ENCODE measurements at regions not wholly inside any gene's neighbourhood (a gene's known extent, or its start where the extent isn't known, plus 50 kb on each side); places are given as distances from the start of the nearest gene placed in this dataset.

DNA sequence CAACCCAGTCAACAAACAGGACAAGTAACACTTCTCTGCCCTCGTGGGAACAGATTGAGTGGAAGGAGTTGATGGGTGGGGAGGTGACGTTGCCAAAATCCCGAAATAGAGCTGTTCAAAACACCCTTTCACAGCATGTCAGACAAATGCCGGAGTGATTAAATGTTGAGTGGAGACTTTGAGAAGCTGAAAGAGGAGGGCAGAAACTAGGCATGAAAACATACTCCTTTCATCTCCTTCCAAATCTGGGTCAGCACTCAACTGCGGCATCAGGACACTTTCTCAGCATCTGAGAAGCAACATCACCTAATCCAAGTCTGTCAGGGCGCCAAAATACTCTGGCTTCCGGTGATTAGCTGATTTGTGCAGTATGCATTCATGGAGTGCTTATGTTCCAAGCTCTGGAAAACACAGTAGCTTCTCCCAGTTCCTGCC is 51.5 kb upstream of the MRI1 start:
- no peak for TF ChIP-seq GATA4 (IDR thresholded peaks at IDR 0.05; ENCODE audit: borderline replicate concordance, low read depth)
- no peak for TF ChIP-seq RXRB (CRISPR knock-in tag; IDR thresholded peaks at IDR 0.05; ENCODE audit: borderline replicate concordance)
- TF ChIP-seq ZNF343 (CRISPR knock-in tag; IDR thresholded peaks at IDR 0.05): no peak
- no peak for TF ChIP-seq YEATS2 (CRISPR knock-in tag; IDR thresholded peaks at IDR 0.05; ENCODE audit: borderline replicate concordance)
- no peak for TF ChIP-seq CAMTA2 (CRISPR knock-in tag; IDR thresholded peaks at IDR 0.05; ENCODE audit: borderline replicate concordance)
- TF ChIP-seq, protein P1, sequence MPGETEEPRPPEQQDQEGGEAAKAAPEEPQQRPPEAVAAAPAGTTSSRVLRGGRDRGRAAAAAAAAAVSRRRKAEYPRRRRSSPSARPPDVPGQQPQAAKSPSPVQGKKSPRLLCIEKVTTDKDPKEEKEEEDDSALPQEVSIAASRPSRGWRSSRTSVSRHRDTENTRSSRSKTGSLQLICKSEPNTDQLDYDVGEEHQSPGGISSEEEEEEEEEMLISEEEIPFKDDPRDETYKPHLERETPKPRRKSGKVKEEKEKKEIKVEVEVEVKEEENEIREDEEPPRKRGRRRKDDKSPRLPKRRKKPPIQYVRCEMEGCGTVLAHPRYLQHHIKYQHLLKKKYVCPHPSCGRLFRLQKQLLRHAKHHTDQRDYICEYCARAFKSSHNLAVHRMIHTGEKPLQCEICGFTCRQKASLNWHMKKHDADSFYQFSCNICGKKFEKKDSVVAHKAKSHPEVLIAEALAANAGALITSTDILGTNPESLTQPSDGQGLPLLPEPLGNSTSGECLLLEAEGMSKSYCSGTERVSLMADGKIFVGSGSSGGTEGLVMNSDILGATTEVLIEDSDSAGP (CRISPR knock-in tag; IDR thresholded peaks at IDR 0.05; ENCODE audit: borderline replicate concordance): no peak
- no peak for TF ChIP-seq NFYC (CRISPR knock-in tag; IDR thresholded peaks at IDR 0.05)
- no peak for TF ChIP-seq ZNF777 (CRISPR knock-in tag; IDR thresholded peaks at IDR 0.05)
- no peak for TF ChIP-seq ZFYVE20 (CRISPR knock-in tag; IDR thresholded peaks at IDR 0.05; ENCODE audit: borderline replicate concordance, low read depth)
- no peak overlapping the region for H3K9ac ChIP-seq (ENCODE audit: insufficient read depth, low read depth, low read length)
- H2AFZ ChIP-seq (ENCODE audit: low read length): no peak overlapping the region
- ChIA-PET CTCF (ENCODE audit: low intra/inter-chr PET ratio, low total read pairs) (no interaction called here), POLR2A (no interaction called here)
- ATAC-seq (no peak), DNase-seq (ENCODE audit: low spot score) (no peak), FAIRE-seq (no peak)
- intact Hi-C loops (cut with micrococcal nuclease; ENCODE audit: unreplicated experiment) (no loop called here), in situ Hi-C loops (cut with HindIII; ENCODE audit: extremely low pct_ligation_motif_present, low pct_unique_long_range_greater_than_20kb) (no loop called here)
- H4K20me1 ChIP-seq (ENCODE audit: insufficient read depth, low read length): no peaks in the 10 kb centered on the region
- H3K4me2 ChIP-seq (ENCODE audit: low read depth, low read length): no peak overlapping the region
- H3K4me3 ChIP-seq (replicated peaks in 1 of 3; ENCODE audit: insufficient read depth in 1 of 3, low read depth in 2 of 3, low read length in 3 of 3): no peak overlapping the region
- H3K36me3 ChIP-seq (replicated peaks in 1 of 2; ENCODE audit: control insufficient read depth in 1 of 2, insufficient read depth in 2 of 2, low read length in 2 of 2): no peaks in the 10 kb centered on the region
- BruUV-seq (replicated peaks): no TSS peak
- no peak overlapping the region for H3K27ac ChIP-seq (ENCODE audit: extremely low read length, insufficient read depth, low read length)
- WGBS (ENCODE audit: low lambda C conversion rate): 25% methylated on average over 4 of the region's 7 CpGs
- H3K9me3 ChIP-seq (ENCODE audit: low read length): no peaks in the 10 kb centered on the region
- H3K4me1 ChIP-seq (ENCODE audit: insufficient read depth, low read length): no peaks in the 10 kb centered on the region
- no peaks in the 10 kb centered on the region for H3K79me2 ChIP-seq (ENCODE audit: insufficient read depth, low read length)
- H3K27me3 ChIP-seq (ENCODE audit: control insufficient read depth in 1 of 2, insufficient read depth in 2 of 2, low read length in 2 of 2): peaks cover 0 to 27% of the 10 kb centered on the region in 2 experiments; a peak in 2 of 5 replicates

Data from HepG2 (cell line).